ENCODE measurements at regions not wholly inside any gene's neighbourhood (a gene's known extent, or its start where the extent isn't known, plus 50 kb on each side); places are given as distances from the start of the nearest gene placed in this dataset.

- ATAC-seq (no peak), DNase-seq (ENCODE audit: low read depth in 1 of 2, low spot score in 1 of 2) (no peak), FAIRE-seq (no peak)
- TF ChIP-seq HOXB5 (CRISPR knock-in tag; IDR thresholded peaks at IDR 0.05) (no peak), EHMT2 (IDR thresholded peaks at IDR 0.05; ENCODE audit: low read depth) (no peak), NPAS2 (CRISPR knock-in tag; IDR thresholded peaks at IDR 0.05; ENCODE audit: borderline replicate concordance) (no peak), ZNF302 (CRISPR knock-in tag; IDR thresholded peaks at IDR 0.05) (no peak), HEYL (CRISPR knock-in tag; IDR thresholded peaks at IDR 0.05) (no peak), SREBF2 (IDR thresholded peaks at IDR 0.05) (no peak), BHLHE40 (IDR thresholded peaks at IDR 0.05; ENCODE audit: low read depth, low read length) (no peak), EHF (CRISPR knock-in tag; IDR thresholded peaks at IDR 0.05) (no peak), NR3C1 (IDR thresholded peaks at IDR 0.05) (no peak), POLR2A (IDR thresholded peaks at IDR 0.05; ENCODE audit: low read length) (no peak), RAD21 (conservative IDR thresholded peaks at IDR 0.05 in 1 of 2, IDR thresholded peaks at IDR 0.05 in 1 of 2) (no peak), KDM5A (IDR thresholded peaks at IDR 0.05) (no peak), RNF2 (IDR thresholded peaks at IDR 0.05; ENCODE audit: borderline replicate concordance, low read depth) (no peak), KDM1A (IDR thresholded peaks at IDR 0.05; ENCODE audit: low read depth) (no peak), FOSL2 (IDR thresholded peaks at IDR 0.05) (no peak), FOSL2 (CRISPR knock-in tag; IDR thresholded peaks at IDR 0.05) (no peak), TP53 (CRISPR knock-in tag; IDR thresholded peaks at IDR 0.05) (no peak), FOSB (CRISPR knock-in tag; IDR thresholded peaks at IDR 0.05) (no peak), JUNB (IDR thresholded peaks at IDR 0.05) (no peak), BCL3 (IDR thresholded peaks at IDR 0.05) (no peak), ATOH8 (CRISPR knock-in tag; IDR thresholded peaks at IDR 0.05; ENCODE audit: low read depth) (no peak)
- ChIA-PET POLR2A (no interaction called here), CTCF (interaction anchor here (0.6 kb wide), 1 partner anchor 978 kb away, joined by 3 read pairs; no protein-coding TSS in a partner anchor)
- no peak overlapping the region for H3K27ac ChIP-seq
- no peaks in the 10 kb centered on the region for H3K9me3 ChIP-seq
- no peak overlapping the region for H3K4me3 ChIP-seq
- WGBS (ENCODE audit: missing lambda C conversion rate): 65% methylated on average over 14 of the region's 28 CpGs
- H3K4me2 ChIP-seq: no peak overlapping the region
- H3K4me1 ChIP-seq: no peaks in the 10 kb centered on the region
Measured at GRCh38 chr4:3683077-3683743, 83.0 kb upstream of the ADRA2C start.

GRCh38 chr4:3682236-3683076 is 83.7 kb upstream of the ADRA2C start:
- 49% methylated on average over 17 of the region's 19 CpGs for WGBS (ENCODE audit: missing lambda C conversion rate)
- no peak overlapping the region for H3K4me3 ChIP-seq
- H3K4me1 ChIP-seq: no peaks in the 10 kb centered on the region
- ChIA-PET CTCF (interaction anchor here (0.6 kb wide), 1 partner anchor 978 kb away, joined by 3 read pairs; no protein-coding TSS in a partner anchor), POLR2A (no interaction called here)
- ATAC-seq (no peak), DNase-seq (ENCODE audit: low read depth in 1 of 2, low spot score in 1 of 2) (no peak), FAIRE-seq (no peak)
- H3K27ac ChIP-seq: no peak overlapping the region
- H3K4me2 ChIP-seq: no peak overlapping the region
- H3K9me3 ChIP-seq: no peaks in the 10 kb centered on the region
- no peak for TF ChIP-seq HOXB13 (CRISPR knock-in tag; IDR thresholded peaks at IDR 0.05; ENCODE audit: low read depth)
- no peak for TF ChIP-seq ZNF302 (CRISPR knock-in tag; IDR thresholded peaks at IDR 0.05)
- TF ChIP-seq FOSL2 (IDR thresholded peaks at IDR 0.05): no peak
- TF ChIP-seq FOSL2 (CRISPR knock-in tag; IDR thresholded peaks at IDR 0.05): no peak
- TF ChIP-seq MAFK (IDR thresholded peaks at IDR 0.05; ENCODE audit: partially characterized antibody): no peak
- no peak for TF ChIP-seq POLR2AphosphoS2 (conservative IDR thresholded peaks at IDR 0.05; ENCODE audit: low read length)
- TF ChIP-seq MYC (IDR thresholded peaks at IDR 0.05; ENCODE audit: borderline replicate concordance, low read length): no peak
- no peak for TF ChIP-seq ESRRA (IDR thresholded peaks at IDR 0.05; ENCODE audit: borderline replicate concordance, low read length)
- TF ChIP-seq KDM1A (IDR thresholded peaks at IDR 0.05; ENCODE audit: low read depth): no peak
- TF ChIP-seq RCOR1 (IDR thresholded peaks at IDR 0.05; ENCODE audit: low read depth, low read length): no peak
- TF ChIP-seq GATA3 (IDR thresholded peaks at IDR 0.05; ENCODE audit: borderline replicate concordance): no peak
- no peak for TF ChIP-seq SMC3 (IDR thresholded peaks at IDR 0.05)
- TF ChIP-seq ZSCAN20 (CRISPR knock-in tag; IDR thresholded peaks at IDR 0.05): no peak
- no peak for TF ChIP-seq HEYL (CRISPR knock-in tag; IDR thresholded peaks at IDR 0.05)
- no peak for TF ChIP-seq RARB (CRISPR knock-in tag; IDR thresholded peaks at IDR 0.05)
- no peak for TF ChIP-seq REST (IDR thresholded peaks at IDR 0.05)
- TF ChIP-seq MAX (IDR thresholded peaks at IDR 0.05): no peak

All from A549 (cell line).